ENCODE measurements at regions not wholly inside any gene's neighbourhood (a gene's known extent, or its start where the extent isn't known, plus 50 kb on each side); places are given as distances from the start of the nearest gene placed in this dataset.

DNA sequence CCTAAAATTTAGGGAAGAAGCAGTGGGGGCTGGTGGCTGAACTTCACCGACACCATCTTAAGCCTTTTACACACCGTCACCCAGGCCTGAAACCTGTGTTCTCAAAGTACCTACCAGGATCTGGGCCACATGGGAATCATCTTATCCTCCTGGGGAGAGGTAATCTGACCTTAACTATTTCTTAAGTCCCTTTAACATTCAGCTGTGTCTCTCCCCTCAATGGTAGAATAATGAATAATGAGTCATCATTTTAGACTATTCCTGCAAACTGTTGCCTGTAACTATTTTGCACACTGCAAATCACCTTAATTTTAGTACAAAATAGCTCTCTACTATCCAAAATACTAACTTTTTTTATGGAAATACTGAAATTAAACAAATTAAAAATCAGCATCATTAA lies 149.4 kb upstream of the KLF7 start:
- no peaks in the 10 kb centered on the region for H3K27me3 ChIP-seq
- no peak overlapping the region for H3K27ac ChIP-seq
- no peaks in the 10 kb centered on the region for H3K36me3 ChIP-seq
- TF ChIP-seq POLR2A (IDR thresholded peaks at IDR 0.05), result no peak
- TF ChIP-seq POLR2AphosphoS5 (IDR thresholded peaks at IDR 0.05), result no peak
- TF ChIP-seq, protein P1, sequence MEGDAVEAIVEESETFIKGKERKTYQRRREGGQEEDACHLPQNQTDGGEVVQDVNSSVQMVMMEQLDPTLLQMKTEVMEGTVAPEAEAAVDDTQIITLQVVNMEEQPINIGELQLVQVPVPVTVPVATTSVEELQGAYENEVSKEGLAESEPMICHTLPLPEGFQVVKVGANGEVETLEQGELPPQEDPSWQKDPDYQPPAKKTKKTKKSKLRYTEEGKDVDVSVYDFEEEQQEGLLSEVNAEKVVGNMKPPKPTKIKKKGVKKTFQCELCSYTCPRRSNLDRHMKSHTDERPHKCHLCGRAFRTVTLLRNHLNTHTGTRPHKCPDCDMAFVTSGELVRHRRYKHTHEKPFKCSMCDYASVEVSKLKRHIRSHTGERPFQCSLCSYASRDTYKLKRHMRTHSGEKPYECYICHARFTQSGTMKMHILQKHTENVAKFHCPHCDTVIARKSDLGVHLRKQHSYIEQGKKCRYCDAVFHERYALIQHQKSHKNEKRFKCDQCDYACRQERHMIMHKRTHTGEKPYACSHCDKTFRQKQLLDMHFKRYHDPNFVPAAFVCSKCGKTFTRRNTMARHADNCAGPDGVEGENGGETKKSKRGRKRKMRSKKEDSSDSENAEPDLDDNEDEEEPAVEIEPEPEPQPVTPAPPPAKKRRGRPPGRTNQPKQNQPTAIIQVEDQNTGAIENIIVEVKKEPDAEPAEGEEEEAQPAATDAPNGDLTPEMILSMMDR (IDR thresholded peaks at IDR 0.05), result no peak
- DNase-seq (ENCODE audit: low spot score in 2 of 2), result no peak
- no peaks in the 10 kb centered on the region for H3K4me1 ChIP-seq
- H3K9me3 ChIP-seq, result no peaks in the 10 kb centered on the region
- H3K4me3 ChIP-seq, result no peak overlapping the region
- intact Hi-C loops (cut with DNase I; ENCODE audit: low total_unique reads), result no loop called here

DNA sequence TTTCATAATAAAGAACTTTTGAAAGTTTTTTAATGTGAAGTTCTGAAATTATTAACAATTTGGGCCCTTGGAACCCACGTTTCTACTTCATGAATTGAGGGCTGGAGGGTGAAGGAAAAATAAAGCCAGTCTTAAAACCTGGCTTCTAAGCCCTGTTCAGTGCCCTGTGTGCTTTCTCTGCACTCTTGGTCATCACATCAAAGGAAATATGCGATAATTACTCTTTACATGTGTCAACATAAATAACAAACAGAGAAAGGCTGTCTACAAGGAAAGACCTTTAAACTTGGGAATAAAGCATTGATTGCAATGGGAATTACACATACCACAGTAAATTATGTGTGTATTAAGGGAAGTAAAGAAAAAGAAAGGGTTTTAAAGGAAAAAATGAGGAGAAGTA lies 150.7 kb upstream of the KLF7 start:
- Histone ChIP-seq H3K4me3 (no peak overlapping the region), H3K36me3 (no peaks in the 10 kb centered on the region), H3K9me3 (no peaks in the 10 kb centered on the region), H3K27me3 (no peaks in the 10 kb centered on the region), H3K27ac (no peak overlapping the region), H3K4me1 (no peaks in the 10 kb centered on the region)
- no peak for DNase-seq (ENCODE audit: low spot score in 2 of 2)
- intact Hi-C loops (cut with DNase I; ENCODE audit: low total_unique reads), result no loop called here
- TF ChIP-seq, protein P1 (IDR thresholded peaks at IDR 0.05), result no peak
- TF ChIP-seq POLR2AphosphoS5 (IDR thresholded peaks at IDR 0.05), result no peak
- no peak for TF ChIP-seq POLR2A (IDR thresholded peaks at IDR 0.05)

- Histone ChIP-seq H3K36me3 (no peaks in the 10 kb centered on the region), H3K27me3 (no peaks in the 10 kb centered on the region), H3K4me3 (no peak overlapping the region), H3K27ac (no peak overlapping the region), H3K4me1 (no peaks in the 10 kb centered on the region), H3K9me3 (no peaks in the 10 kb centered on the region)
- intact Hi-C loops (cut with DNase I; ENCODE audit: low total_unique reads), result no loop called here
- TF ChIP-seq POLR2AphosphoS5 (IDR thresholded peaks at IDR 0.05), result no peak
- no peak for TF ChIP-seq POLR2A (IDR thresholded peaks at IDR 0.05)
- TF ChIP-seq, protein P1 (IDR thresholded peaks at IDR 0.05), result no peak
- no peak for DNase-seq (ENCODE audit: low spot score in 2 of 2)
Measured at GRCh38 chr2:207316906-207317305, 151.2 kb upstream of the KLF7 start.

DNA sequence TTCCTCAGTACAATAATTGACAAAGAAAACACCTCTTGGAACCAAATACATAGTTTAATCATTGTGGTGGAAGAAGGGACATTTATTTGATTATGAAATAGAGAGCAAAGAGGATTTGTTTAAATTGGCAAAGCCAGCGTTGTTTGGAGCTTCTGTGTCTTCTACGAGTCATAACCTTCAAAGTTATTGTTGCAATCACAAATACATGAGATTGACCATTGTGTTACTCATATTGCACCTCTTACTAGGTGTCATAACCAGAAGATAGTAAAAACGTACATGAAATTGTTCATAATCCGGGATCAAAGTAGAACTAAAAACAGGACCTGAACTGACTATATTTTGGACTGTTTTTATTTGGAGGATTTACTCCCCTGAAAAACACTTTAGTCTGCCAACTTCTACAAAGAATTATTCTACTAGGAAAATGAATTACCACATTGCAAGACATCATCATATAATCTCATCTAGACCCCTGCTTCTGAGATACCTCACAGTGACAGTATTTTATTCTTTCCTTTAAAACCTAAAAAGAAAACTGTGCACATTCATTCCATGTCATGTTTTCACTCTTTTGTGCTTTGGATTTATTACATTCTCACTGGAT lies 151.7 kb upstream of the KLF7 start:
- Histone ChIP-seq H3K9me3 (no peaks in the 10 kb centered on the region), H3K27ac (no peak overlapping the region), H3K4me3 (no peak overlapping the region), H3K4me1 (no peaks in the 10 kb centered on the region), H3K36me3 (no peaks in the 10 kb centered on the region), H3K27me3 (no peaks in the 10 kb centered on the region)
- TF ChIP-seq POLR2AphosphoS5 (IDR thresholded peaks at IDR 0.05) (no peak), POLR2A (IDR thresholded peaks at IDR 0.05) (no peak)
- TF ChIP-seq, protein P1 (IDR thresholded peaks at IDR 0.05), result no peak
- DNase-seq (ENCODE audit: low spot score in 2 of 2), result no peak
- intact Hi-C loops (cut with DNase I; ENCODE audit: low total_unique reads), result no loop called here

DNA sequence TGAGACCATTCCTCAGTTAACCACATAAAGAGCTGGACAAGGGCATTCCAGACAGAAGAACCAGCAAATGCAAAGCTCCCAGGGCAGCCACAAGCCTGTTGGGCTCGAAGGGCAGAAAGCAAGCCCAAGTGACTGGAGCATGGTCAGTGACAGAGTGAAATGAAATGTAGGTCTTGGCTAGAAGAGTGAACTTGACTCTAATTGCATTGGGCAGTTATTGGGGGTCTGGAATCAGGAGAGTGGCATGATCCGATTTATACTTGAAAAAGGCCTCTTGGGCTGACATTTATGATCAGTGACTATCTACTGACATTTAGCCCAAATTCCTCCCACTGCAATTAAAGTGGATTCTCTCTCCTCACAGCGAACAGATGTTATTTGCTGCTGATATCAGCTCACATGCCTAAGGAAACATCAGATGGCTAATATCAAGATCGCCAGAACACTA lies 152.5 kb upstream of the KLF7 start:
- intact Hi-C loops (cut with DNase I; ENCODE audit: low total_unique reads), result no loop called here
- no peaks in the 10 kb centered on the region for H3K36me3 ChIP-seq
- no peaks in the 10 kb centered on the region for H3K4me1 ChIP-seq
- H3K9me3 ChIP-seq, result no peaks in the 10 kb centered on the region
- no peaks in the 10 kb centered on the region for H3K27me3 ChIP-seq
- no peak for DNase-seq (ENCODE audit: low spot score in 2 of 2)
- TF ChIP-seq POLR2A (IDR thresholded peaks at IDR 0.05) (no peak), POLR2AphosphoS5 (IDR thresholded peaks at IDR 0.05) (no peak)
- TF ChIP-seq, protein P1 (IDR thresholded peaks at IDR 0.05), result no peak
- H3K4me3 ChIP-seq, result no peak overlapping the region
- H3K27ac ChIP-seq, result no peak overlapping the region

All from breast epithelium (tissue), 4 donors.